ENCODE measurements at regions not wholly inside any gene's neighbourhood (a gene's known extent, or its start where the extent isn't known, plus 50 kb on each side); places are given as distances from the start of the nearest gene placed in this dataset.

DNA sequence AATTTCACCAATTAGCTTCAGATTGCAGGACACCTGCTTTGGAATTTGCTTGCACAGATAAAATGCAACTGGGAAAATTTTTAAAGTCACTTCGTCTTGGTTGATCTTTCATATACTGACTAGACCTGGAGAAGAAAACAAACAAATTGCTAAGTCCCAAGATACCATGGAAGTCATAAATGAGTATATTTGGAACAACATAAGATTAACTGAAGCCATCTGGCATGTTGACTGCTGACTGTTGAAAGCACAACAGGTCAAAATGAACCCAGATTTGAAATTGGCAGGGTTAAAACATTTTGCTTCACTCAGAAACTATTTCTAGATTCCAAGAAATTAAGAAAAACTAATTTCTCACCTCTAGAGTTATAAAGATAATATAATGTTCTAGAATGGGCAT, 470.7 kb downstream of the LPIN1 start:
- no peak for DNase-seq (ENCODE audit: low read depth in 1 of 2, low spot score in 1 of 2)
- TF ChIP-seq, protein P1, sequence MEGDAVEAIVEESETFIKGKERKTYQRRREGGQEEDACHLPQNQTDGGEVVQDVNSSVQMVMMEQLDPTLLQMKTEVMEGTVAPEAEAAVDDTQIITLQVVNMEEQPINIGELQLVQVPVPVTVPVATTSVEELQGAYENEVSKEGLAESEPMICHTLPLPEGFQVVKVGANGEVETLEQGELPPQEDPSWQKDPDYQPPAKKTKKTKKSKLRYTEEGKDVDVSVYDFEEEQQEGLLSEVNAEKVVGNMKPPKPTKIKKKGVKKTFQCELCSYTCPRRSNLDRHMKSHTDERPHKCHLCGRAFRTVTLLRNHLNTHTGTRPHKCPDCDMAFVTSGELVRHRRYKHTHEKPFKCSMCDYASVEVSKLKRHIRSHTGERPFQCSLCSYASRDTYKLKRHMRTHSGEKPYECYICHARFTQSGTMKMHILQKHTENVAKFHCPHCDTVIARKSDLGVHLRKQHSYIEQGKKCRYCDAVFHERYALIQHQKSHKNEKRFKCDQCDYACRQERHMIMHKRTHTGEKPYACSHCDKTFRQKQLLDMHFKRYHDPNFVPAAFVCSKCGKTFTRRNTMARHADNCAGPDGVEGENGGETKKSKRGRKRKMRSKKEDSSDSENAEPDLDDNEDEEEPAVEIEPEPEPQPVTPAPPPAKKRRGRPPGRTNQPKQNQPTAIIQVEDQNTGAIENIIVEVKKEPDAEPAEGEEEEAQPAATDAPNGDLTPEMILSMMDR (IDR thresholded peaks at IDR 0.05; ENCODE audit: low read depth, low read length): no peak
- H3K27ac ChIP-seq: no peak overlapping the region

DNA sequence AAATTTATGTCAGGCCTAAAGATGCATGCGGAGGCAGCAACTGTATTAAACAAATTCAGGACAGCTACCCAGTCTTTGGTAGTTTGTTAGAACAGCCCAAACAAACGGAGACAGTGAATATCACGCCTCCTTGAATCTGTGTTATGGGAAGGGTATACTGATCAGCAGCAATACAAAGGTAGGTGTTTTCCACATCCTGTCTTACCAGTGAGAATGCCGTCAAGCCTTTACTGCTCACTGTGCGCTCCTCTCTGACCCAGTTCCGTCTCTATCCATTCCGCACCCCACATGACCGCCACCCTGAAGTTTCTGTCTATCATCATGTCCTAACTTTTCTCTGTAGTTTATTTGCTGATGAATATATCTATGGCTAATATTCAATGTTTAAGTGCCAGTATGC, 473.3 kb downstream of the LPIN1 start:
- no peak overlapping the region for H3K27ac ChIP-seq
- H3K27me3 ChIP-seq: no peaks in the 10 kb centered on the region
- TF ChIP-seq, protein P1 (IDR thresholded peaks at IDR 0.05; ENCODE audit: low read depth, low read length): no peak
- no peaks in the 10 kb centered on the region for H3K36me3 ChIP-seq
- H3K4me1 ChIP-seq (ENCODE audit: low read depth): no peaks in the 10 kb centered on the region
- no peaks in the 10 kb centered on the region for H3K9me3 ChIP-seq (ENCODE audit: low read depth)
- no peak for DNase-seq (ENCODE audit: low read depth in 1 of 2, low spot score in 1 of 2)
- no peak overlapping the region for H3K4me3 ChIP-seq

More for the DNA sequence above, 470.7 kb downstream of the LPIN1 start:
- H3K4me3 ChIP-seq: no peak overlapping the region
- H3K36me3 ChIP-seq: no peaks in the 10 kb centered on the region
- H3K4me1 ChIP-seq (ENCODE audit: low read depth): no peaks in the 10 kb centered on the region
- no peaks in the 10 kb centered on the region for H3K27me3 ChIP-seq
- H3K9me3 ChIP-seq (ENCODE audit: low read depth): no peaks in the 10 kb centered on the region

DNA sequence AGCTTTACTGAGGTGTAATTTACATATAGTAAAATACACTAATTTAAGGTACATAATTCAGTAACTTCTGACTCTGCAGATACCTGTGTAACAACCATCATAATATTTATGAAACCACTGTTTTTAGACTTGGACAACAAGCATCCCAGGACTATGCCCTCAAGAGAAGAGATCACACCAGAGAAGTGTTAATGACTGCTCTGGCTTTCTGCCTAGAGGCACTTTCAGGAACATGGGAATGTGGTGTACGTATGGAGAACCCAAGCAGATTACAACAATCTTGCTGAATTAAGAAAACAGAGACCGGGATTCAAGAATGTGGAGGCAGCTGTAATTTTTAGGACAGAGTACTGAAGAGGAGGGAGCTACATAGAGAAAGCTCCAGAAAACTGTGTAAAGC, 475.2 kb downstream of the LPIN1 start:
- Histone ChIP-seq H3K27me3 (no peaks in the 10 kb centered on the region), H3K27ac (no peak overlapping the region), H3K4me1 (ENCODE audit: low read depth) (no peaks in the 10 kb centered on the region), H3K4me3 (no peak overlapping the region), H3K9me3 (ENCODE audit: low read depth) (no peaks in the 10 kb centered on the region), H3K36me3 (no peaks in the 10 kb centered on the region)
- DNase-seq (ENCODE audit: low read depth in 1 of 2, low spot score in 1 of 2): no peak
- TF ChIP-seq, protein P1 (IDR thresholded peaks at IDR 0.05; ENCODE audit: low read depth, low read length): no peak

DNA sequence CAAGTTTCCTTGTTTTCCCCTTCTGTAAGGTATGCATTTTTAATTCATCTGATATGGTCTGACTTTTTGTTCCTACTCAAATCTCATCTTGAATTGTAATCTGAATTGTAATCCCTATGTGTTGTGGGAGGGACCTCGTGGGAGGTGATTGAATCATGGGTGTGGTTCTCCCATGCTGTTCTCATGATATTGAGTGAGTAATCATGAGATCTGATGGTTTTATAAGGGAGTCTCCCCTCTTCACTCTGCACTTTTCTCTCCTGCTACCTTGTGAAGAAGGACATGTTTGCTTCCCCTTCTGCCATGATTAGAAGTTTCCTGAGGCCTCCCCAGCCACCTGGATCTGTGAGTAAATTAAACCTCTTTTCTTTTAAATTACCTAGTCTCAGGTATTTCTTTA, 476.1 kb downstream of the LPIN1 start:
- H3K27me3 ChIP-seq: no peaks in the 10 kb centered on the region
- no peak for DNase-seq (ENCODE audit: low read depth in 1 of 2, low spot score in 1 of 2)
- no peak overlapping the region for H3K4me3 ChIP-seq
- H3K27ac ChIP-seq: no peak overlapping the region
- no peaks in the 10 kb centered on the region for H3K36me3 ChIP-seq
- no peaks in the 10 kb centered on the region for H3K4me1 ChIP-seq (ENCODE audit: low read depth)
- no peaks in the 10 kb centered on the region for H3K9me3 ChIP-seq (ENCODE audit: low read depth)
- TF ChIP-seq, protein P1 (IDR thresholded peaks at IDR 0.05; ENCODE audit: low read depth, low read length): no peak

DNA sequence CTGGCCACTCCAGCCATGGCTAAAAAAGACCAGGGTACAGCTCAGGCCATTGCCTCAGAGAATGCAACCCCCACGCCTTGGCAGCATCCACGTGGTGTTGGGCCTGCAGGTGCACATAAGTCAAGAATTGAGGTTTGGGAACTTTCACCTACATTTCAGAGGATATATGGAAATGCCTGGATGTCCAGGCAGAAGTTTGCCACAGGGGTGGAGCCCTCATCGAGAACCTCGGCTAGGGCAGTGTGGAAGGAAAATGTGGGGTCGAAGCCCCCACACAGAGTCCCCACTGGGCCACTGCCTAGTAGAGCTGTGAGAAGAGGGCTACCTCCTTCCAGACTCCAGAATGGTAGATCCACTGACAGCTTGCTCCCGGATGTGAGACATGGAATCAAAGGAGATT, 477.3 kb downstream of the LPIN1 start:
- no peak overlapping the region for H3K27ac ChIP-seq
- H3K9me3 ChIP-seq (ENCODE audit: low read depth): no peaks in the 10 kb centered on the region
- H3K4me1 ChIP-seq (ENCODE audit: low read depth): no peaks in the 10 kb centered on the region
- H3K27me3 ChIP-seq: no peaks in the 10 kb centered on the region
- no peaks in the 10 kb centered on the region for H3K36me3 ChIP-seq
- no peak for DNase-seq (ENCODE audit: low read depth in 1 of 2, low spot score in 1 of 2)
- no peak overlapping the region for H3K4me3 ChIP-seq
- TF ChIP-seq, protein P1 (IDR thresholded peaks at IDR 0.05; ENCODE audit: low read depth, low read length): no peak

DNA sequence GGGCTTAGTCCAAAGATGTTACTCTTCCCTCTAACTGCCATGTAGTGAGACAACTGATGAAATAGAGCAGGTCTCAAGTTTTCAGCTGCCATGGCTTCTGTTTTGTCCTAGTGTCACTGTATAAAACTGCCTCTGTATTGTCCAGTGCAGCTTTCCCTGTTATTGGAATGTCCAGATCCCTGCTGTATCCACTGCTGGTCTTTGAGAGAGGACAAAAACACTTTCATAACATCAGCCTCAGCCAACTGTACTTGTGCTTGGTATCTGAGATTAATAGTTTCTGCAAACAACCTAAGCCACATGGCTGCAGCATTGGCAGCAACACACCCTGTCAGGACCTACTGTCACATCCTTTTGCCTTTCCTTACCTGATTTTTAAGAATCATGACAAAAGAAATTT, 480.2 kb downstream of the LPIN1 start:
- TF ChIP-seq, protein P1 (IDR thresholded peaks at IDR 0.05; ENCODE audit: low read depth, low read length): no peak
- Histone ChIP-seq H3K36me3 (no peaks in the 10 kb centered on the region), H3K4me3 (no peak overlapping the region), H3K27me3 (no peaks in the 10 kb centered on the region), H3K4me1 (ENCODE audit: low read depth) (no peaks in the 10 kb centered on the region), H3K27ac (no peak overlapping the region), H3K9me3 (ENCODE audit: low read depth) (no peaks in the 10 kb centered on the region)
- DNase-seq (ENCODE audit: low read depth in 1 of 2, low spot score in 1 of 2): no peak

Data from cardiac muscle cell (in vitro differentiated cells and primary cell).